Keratinocyte (primary cell): ENCODE measurements at regions not wholly inside any gene's neighbourhood (a gene's known extent, or its start where the extent isn't known, plus 50 kb on each side); places are given as distances from the start of the nearest gene placed in this dataset.

Experiments
- DNase-seq: peaks from one replicate; pipeline ENCODE4 v3.0.0-alpha.2; 2011; ENCODE audit warnings: low read depth, missing footprints, low spot score
- FAIRE-seq: peaks from 2 replicates; lab custom pipeline; 2011; peaks lifted over from hg19 to GRCh38; lab: Jason Lieb, UNC
- H2AFZ ChIP-seq: 2 replicates; pipeline ENCODE4 v1.6.0; 2012; ENCODE audit warnings: low read length, control low read depth, inconsistent platforms; ENCODE audit not compliant: control insufficient read depth
- H3K27ac ChIP-seq: 2 replicates; pipeline ENCODE4 v1.5.1; 2011; ENCODE audit warnings: low read length; ENCODE audit not compliant: control insufficient read depth, insufficient read depth
- H3K27me3 ChIP-seq: 3 replicates; pipeline ENCODE4 v1.6.0; 2011; ENCODE audit warnings: low read length; ENCODE audit not compliant: control insufficient read depth, insufficient read depth; ENCODE audit errors: extremely low read depth
- H3K36me3 ChIP-seq, 2 experiments: 2 replicates in 1 of 2; 3 replicates in 1 of 2; pipeline ENCODE4 v1.5.1; 2011; ENCODE audit warnings: low read length in 2 of 2, mild to moderate bottlenecking in 1 of 2; ENCODE audit not compliant: control insufficient read depth in 2 of 2, insufficient read depth in 2 of 2; ENCODE audit errors: extremely low read depth in 1 of 2
- H3K4me1 ChIP-seq: 3 replicates; pipeline ENCODE4 v1.5.1; 2011; ENCODE audit warnings: low read length; ENCODE audit not compliant: control insufficient read depth, insufficient read depth; ENCODE audit errors: extremely low read depth
- H3K4me2 ChIP-seq: 3 replicates; pipeline ENCODE4 v1.6.0; 2011; ENCODE audit warnings: low read depth, low read length; ENCODE audit not compliant: control insufficient read depth, insufficient read depth; ENCODE audit errors: extremely low read depth
- H3K4me3 ChIP-seq, 3 experiments: fragments of 200-600 bp in 1 of 3; sonication (generic) in 1 of 3; 2 replicates in 2 of 3; 3 replicates in 1 of 3; pipeline ENCODE4 v1.5.1; 2011 to 2016; ENCODE audit warnings: low read length in 3 of 3, mild to moderate bottlenecking in 3 of 3, control low read depth in 2 of 3, inconsistent platforms in 1 of 3, low read depth in 1 of 3, mixed read lengths in 1 of 3, mixed run types in 1 of 3, moderate library complexity in 1 of 3; ENCODE audit not compliant: control insufficient read depth in 2 of 3, insufficient read depth in 2 of 3; ENCODE audit errors: extremely low read depth in 1 of 3
- H3K79me2 ChIP-seq: 2 replicates; pipeline ENCODE4 v1.6.0; 2012; ENCODE audit warnings: low read length; ENCODE audit not compliant: control insufficient read depth, insufficient read depth
- H3K9ac ChIP-seq: 3 replicates; pipeline ENCODE4 v1.6.0; 2011; ENCODE audit warnings: low read length; ENCODE audit not compliant: control insufficient read depth, insufficient read depth; ENCODE audit errors: extremely low read depth
- H3K9me1 ChIP-seq: 3 replicates; pipeline ENCODE4 v1.6.0; 2011; ENCODE audit warnings: low read length; ENCODE audit not compliant: control insufficient read depth, insufficient read depth; ENCODE audit errors: extremely low read depth
- H3K9me3 ChIP-seq: 2 replicates; pipeline ENCODE4 v1.5.1; 2012; ENCODE audit warnings: low read depth, low read length; ENCODE audit not compliant: control insufficient read depth
- H4K20me1 ChIP-seq: 3 replicates; pipeline ENCODE4 v1.6.0; 2011; ENCODE audit warnings: low read length; ENCODE audit not compliant: control insufficient read depth, insufficient read depth; ENCODE audit errors: extremely low read depth
- CTCF ChIP-seq, 3 experiments: IDR thresholded peaks in 1 of 3; conservative IDR thresholded peaks in 1 of 3; optimal IDR thresholded peaks in 1 of 3; 2 replicates in 2 of 3; 3 replicates in 1 of 3; pipeline versions ENCODE3 to v1.5.1; 2011; ENCODE audit warnings: low read length in 3 of 3, mild to moderate bottlenecking in 3 of 3, moderate library complexity in 2 of 3, control low read depth in 1 of 3, inconsistent platforms in 1 of 3; ENCODE audit not compliant: insufficient read depth in 2 of 3; ENCODE audit errors: extremely low read depth in 1 of 3
- EZH2 ChIP-seq: IDR thresholded peaks from one replicate; pipeline ENCODE4 v1.6.1; 2012; ENCODE audit warnings: inconsistent platforms, mild to moderate bottlenecking, low read length, moderate library complexity
- dilution Hi-C: fragments of 300-500 bp; cut with MboI; formaldehyde crosslinking; loops from one replicate; pipeline ENCODE4 v1.7.0; 2020; ENCODE audit warnings: low sequenced_read_pairs; ENCODE audit not compliant: extremely low pct_ligation_motif_present

- H3K27me3 ChIP-seq, result no peaks in the 10 kb centered on the region
- H3K4me1 ChIP-seq, result peaks cover 17% of the 10 kb centered on the region
- FAIRE-seq (no peak), DNase-seq (no peak)
- no peak for TF ChIP-seq EZH2
- TF ChIP-seq CTCF (optimal IDR thresholded peaks at IDR 0.05 in 1 of 3, IDR thresholded peaks at IDR 0.05 in 1 of 3, conservative IDR thresholded peaks at IDR 0.05 in 1 of 3; ENCODE audit: extremely low read depth in 1 of 3, insufficient read depth in 2 of 3, low read length in 3 of 3), result no peak
- H3K9me1 ChIP-seq, result no peaks in the 10 kb centered on the region
- dilution Hi-C loops, result no loop called here
- H3K4me2 ChIP-seq, result no peak overlapping the region
- no peaks in the 10 kb centered on the region for H3K36me3 ChIP-seq
- H3K4me3 ChIP-seq, result no peak overlapping the region
- H3K9me3 ChIP-seq, result peaks cover 3% of the 10 kb centered on the region
- no peak overlapping the region for H3K9ac ChIP-seq
- no peaks in the 10 kb centered on the region for H4K20me1 ChIP-seq
- no peak overlapping the region for H3K27ac ChIP-seq
- H2AFZ ChIP-seq, result no peak overlapping the region
- H3K79me2 ChIP-seq, result no peaks in the 10 kb centered on the region
Observed at GRCh38 chr2:14750433-14750832, 117.9 kb downstream of the LRATD1 start.

- Histone ChIP-seq H2AFZ (no peak overlapping the region), H3K27me3 (no peaks in the 10 kb centered on the region), H3K9me1 (no peaks in the 10 kb centered on the region), H3K4me3 (no peak overlapping the region), H3K4me1 (peaks cover 25% of the 10 kb centered on the region), H3K4me2 (no peak overlapping the region), H3K36me3 (no peaks in the 10 kb centered on the region), H3K79me2 (no peaks in the 10 kb centered on the region), H3K27ac (no peak overlapping the region), H3K9me3 (peaks cover 3% of the 10 kb centered on the region), H4K20me1 (no peaks in the 10 kb centered on the region), H3K9ac (no peak overlapping the region)
- dilution Hi-C loops, result no loop called here
- FAIRE-seq, result peak; percentile 67
- TF ChIP-seq EZH2 (no peak), CTCF (optimal IDR thresholded peaks at IDR 0.05 in 1 of 3, IDR thresholded peaks at IDR 0.05 in 1 of 3, conservative IDR thresholded peaks at IDR 0.05 in 1 of 3; ENCODE audit: extremely low read depth in 1 of 3, insufficient read depth in 2 of 3, low read length in 3 of 3) (no peak)
- peak; percentile 38 for DNase-seq
Observed at GRCh38 chr2:14751581-14751980, 119.1 kb downstream of the LRATD1 start.
